ENCODE measurements at regions not wholly inside any gene's neighbourhood (a gene's known extent, or its start where the extent isn't known, plus 50 kb on each side); places are given as distances from the start of the nearest gene placed in this dataset.

- TF ChIP-seq POLR2A (IDR thresholded peaks at IDR 0.05), result no peak
- peak; percentile 34 to 57 (median 43) for TF ChIP-seq CTCF (IDR thresholded peaks at IDR 0.05)
These were observed 828.8 kb upstream of the MBL2 start for GRCh38 chr10:53601260-53601875.
